Panc1 (cell line): ENCODE measurements at regions not wholly inside any gene's neighbourhood (a gene's known extent, or its start where the extent isn't known, plus 50 kb on each side); places are given as distances from the start of the nearest gene placed in this dataset.

ENCODE experiments used
- ATAC-seq: fragments of 200-7000 bp; cut with Tn5 transposase; 2 replicates; pipeline ENCODE4 v1.9.1; 2020; ENCODE audit warnings: mild to moderate bottlenecking, moderate library complexity
- BruUV-seq: library from RNA; stranded (reverse); fragments of 400-500 nt; replicated peaks from 2 replicates; lab custom pipeline; 2021; lab: Mats Ljungman, UMichigan
- CTCF ChIA-PET: fragments of 300-600 bp; sonication (Branson Sonifier 250); formaldehyde crosslinking; loops from one replicate; lab custom pipeline; 2022; ENCODE audit warnings: antibody characterized with exemption; lab: Charles Lee
- POLR2A ChIA-PET: fragments of 300-600 bp; sonication (Branson Sonifier 250); formaldehyde crosslinking; loops from one replicate; lab custom pipeline; 2022; ENCODE audit warnings: antibody characterized with exemption; lab: Charles Lee
- DNase-seq: peaks from one replicate; pipeline ENCODE4 v3.0.0-alpha.2; 2010; ENCODE audit warnings: low read depth, low spot score
- H3K27ac ChIP-seq: 2 replicates; pipeline ENCODE4 v1.5.1; 2011; ENCODE audit warnings: mild to moderate bottlenecking, low read length, inconsistent platforms
- H3K27me3 ChIP-seq: fragments of 200-500 bp; sonication (Bioruptor generic); 2 replicates; pipeline ENCODE4 v1.6.0; 2014; ENCODE audit warnings: low read length, inconsistent platforms; ENCODE audit not compliant: control insufficient read depth, insufficient read depth
- H3K36me3 ChIP-seq: fragments of 200-500 bp; sonication (Bioruptor generic); 2 replicates; pipeline ENCODE4 v1.5.1; 2014; ENCODE audit warnings: inconsistent platforms, mild to moderate bottlenecking, low read length, moderate library complexity; ENCODE audit not compliant: control insufficient read depth, insufficient read depth
- H3K4me1 ChIP-seq: 2 replicates; pipeline ENCODE4 v1.5.1; 2011; ENCODE audit warnings: inconsistent platforms, mild to moderate bottlenecking, low read length, moderate library complexity; ENCODE audit not compliant: control insufficient read depth, insufficient read depth
- H3K4me3 ChIP-seq, 2 experiments: 2 replicates each; pipeline ENCODE4 v1.5.1; 2011 to 2012; ENCODE audit warnings: low read depth in 2 of 2, low read length in 2 of 2, mild to moderate bottlenecking in 2 of 2, inconsistent platforms in 1 of 2, moderate library complexity in 1 of 2
- H3K9me3 ChIP-seq: fragments of 200-500 bp; sonication (Bioruptor generic); 2 replicates; pipeline ENCODE4 v1.5.1; 2014; ENCODE audit warnings: low read depth, mild to moderate bottlenecking, inconsistent platforms, low read length, moderate library complexity; ENCODE audit not compliant: control insufficient read depth, insufficient read depth
- CTCF ChIP-seq: fragments of 450-650 bp; IDR thresholded peaks from 2 replicates; pipeline ENCODE4 v1.5.1; 2017; ENCODE audit warnings: mild to moderate bottlenecking
- POLR2AphosphoS5 ChIP-seq: IDR thresholded peaks from 2 replicates; pipeline ENCODE4 v1.6.1; 2012; ENCODE audit warnings: mild to moderate bottlenecking, low read depth, low read length, moderate library complexity
- REST ChIP-seq, 2 experiments: IDR thresholded peaks; 2 replicates each; pipeline ENCODE4 v1.6.1; 2011 to 2012; ENCODE audit warnings: low read depth in 2 of 2, control low read depth in 1 of 2, low read length in 1 of 2, mild to moderate bottlenecking in 1 of 2, moderate library complexity in 1 of 2; ENCODE audit not compliant: insufficient read depth in 1 of 2
- SIN3A ChIP-seq: IDR thresholded peaks from 2 replicates; pipeline ENCODE4 v1.6.1; 2012; ENCODE audit warnings: low read depth, mild to moderate bottlenecking, low read length, moderate library complexity, borderline replicate concordance; ENCODE audit not compliant: insufficient read depth
- TCF7L2 ChIP-seq: IDR thresholded peaks from 2 replicates; pipeline ENCODE4 v1.6.1; 2011; ENCODE audit warnings: mild to moderate bottlenecking, low read depth, low read length, inconsistent platforms
- in situ Hi-C: cut with HindIII; loops from 2 replicates; pipeline ENCODE4 v1.10.0; 2016; ENCODE audit warnings: low sequenced_read_pairs, low pct_unique_long_range_greater_than_20kb
- intact Hi-C: fragments of 100-400 bp; cut with micrococcal nuclease; formaldehyde crosslinking; loops from one replicate; pipeline ENCODE4 v1.10.0; 2022; ENCODE audit not compliant: unreplicated experiment

DNA sequence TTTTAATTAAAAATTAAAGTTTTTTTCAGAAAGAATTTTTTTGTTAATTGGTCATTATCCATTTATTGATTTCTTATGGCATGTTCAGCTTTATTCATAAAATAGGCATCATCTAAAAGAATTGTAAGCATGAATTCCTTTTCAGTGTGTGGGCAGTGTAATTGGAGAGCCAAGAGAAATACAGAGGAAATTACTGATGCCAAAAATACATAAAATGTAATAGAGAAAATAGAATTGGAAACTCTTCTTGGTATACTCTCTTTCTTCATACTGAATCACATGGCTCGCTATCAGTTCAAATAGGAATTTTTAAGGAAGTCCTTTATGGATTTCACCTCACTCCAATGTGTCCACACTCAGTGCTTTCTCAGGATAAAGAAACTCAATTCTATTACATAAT, 663.6 kb upstream of the NRXN1 start:
- no peaks in the 10 kb centered on the region for H3K9me3 ChIP-seq
- no peak overlapping the region for H3K27ac ChIP-seq
- no peak for TF ChIP-seq REST (IDR thresholded peaks at IDR 0.05; ENCODE audit: insufficient read depth in 1 of 2, low read depth in 2 of 2, low read length in 1 of 2)
- no peak for TF ChIP-seq SIN3A
- TF ChIP-seq TCF7L2: no peak
- TF ChIP-seq CTCF: no peak
- TF ChIP-seq POLR2AphosphoS5: no peak
- H3K36me3 ChIP-seq: no peaks in the 10 kb centered on the region
- H3K4me1 ChIP-seq: no peaks in the 10 kb centered on the region
- no peaks in the 10 kb centered on the region for H3K27me3 ChIP-seq
- CTCF ChIA-PET: no interaction called here
- in situ Hi-C loops: no loop called here
- H3K4me3 ChIP-seq: no peak overlapping the region
- no peak for DNase-seq
- POLR2A ChIA-PET: no interaction called here
- intact Hi-C loops: no loop called here
- BruUV-seq: no TSS peak
- ATAC-seq: no peak

- Histone ChIP-seq H3K27me3 (no peaks in the 10 kb centered on the region), H3K36me3 (no peaks in the 10 kb centered on the region), H3K9me3 (no peaks in the 10 kb centered on the region), H3K27ac (no peak overlapping the region), H3K4me1 (no peaks in the 10 kb centered on the region), H3K4me3 (no peak overlapping the region)
- intact Hi-C loops (no loop called here), in situ Hi-C loops (no loop called here)
- TF ChIP-seq POLR2AphosphoS5 (no peak), TCF7L2 (no peak), REST (IDR thresholded peaks at IDR 0.05; ENCODE audit: insufficient read depth in 1 of 2, low read depth in 2 of 2, low read length in 1 of 2) (no peak), SIN3A (no peak), CTCF (no peak)
- ChIA-PET CTCF (no interaction called here), POLR2A (no interaction called here)
- no peak for ATAC-seq
- DNase-seq: no peak
- BruUV-seq: no TSS peak
Observed at GRCh38 chr2:51693640-51694039, 661.7 kb upstream of the NRXN1 start.
